Astrocyte of the hippocampus (primary cell): ENCODE measurements at regions not wholly inside any gene's neighbourhood (a gene's known extent, or its start where the extent isn't known, plus 50 kb on each side); places are given as distances from the start of the nearest gene placed in this dataset.

Experiments used
- DNase-seq: peaks from one replicate; pipeline ENCODE4 v3.0.0; 2011; ENCODE audit warnings: low read depth, low spot score

GRCh38 chr1:117260761-117261423, 50.2 kb upstream of the VTCN1 start:
- DNase-seq, result no peak
